Keratinocyte (primary cell): ENCODE measurements at regions not wholly inside any gene's neighbourhood (a gene's known extent, or its start where the extent isn't known, plus 50 kb on each side); places are given as distances from the start of the nearest gene placed in this dataset.

Experiments
- DNase-seq: peaks from one replicate; pipeline ENCODE4 v3.0.0-alpha.2; 2011; ENCODE audit warnings: low read depth, missing footprints, low spot score
- FAIRE-seq: peaks from 2 replicates; lab custom pipeline; 2011; peaks lifted over from hg19 to GRCh38; lab: Jason Lieb, UNC
- H2AFZ ChIP-seq: 2 replicates; pipeline ENCODE4 v1.6.0; 2012; ENCODE audit warnings: low read length, control low read depth, inconsistent platforms; ENCODE audit not compliant: control insufficient read depth
- H3K27ac ChIP-seq: 2 replicates; pipeline ENCODE4 v1.5.1; 2011; ENCODE audit warnings: low read length; ENCODE audit not compliant: control insufficient read depth, insufficient read depth
- H3K27me3 ChIP-seq: 3 replicates; pipeline ENCODE4 v1.6.0; 2011; ENCODE audit warnings: low read length; ENCODE audit not compliant: control insufficient read depth, insufficient read depth; ENCODE audit errors: extremely low read depth
- H3K36me3 ChIP-seq, 2 experiments: 2 replicates in 1 of 2; 3 replicates in 1 of 2; pipeline ENCODE4 v1.5.1; 2011; ENCODE audit warnings: low read length in 2 of 2, mild to moderate bottlenecking in 1 of 2; ENCODE audit not compliant: control insufficient read depth in 2 of 2, insufficient read depth in 2 of 2; ENCODE audit errors: extremely low read depth in 1 of 2
- H3K4me1 ChIP-seq: 3 replicates; pipeline ENCODE4 v1.5.1; 2011; ENCODE audit warnings: low read length; ENCODE audit not compliant: control insufficient read depth, insufficient read depth; ENCODE audit errors: extremely low read depth
- H3K4me2 ChIP-seq: 3 replicates; pipeline ENCODE4 v1.6.0; 2011; ENCODE audit warnings: low read depth, low read length; ENCODE audit not compliant: control insufficient read depth, insufficient read depth; ENCODE audit errors: extremely low read depth
- H3K4me3 ChIP-seq, 3 experiments: fragments of 200-600 bp in 1 of 3; sonication (generic) in 1 of 3; 2 replicates in 2 of 3; 3 replicates in 1 of 3; pipeline ENCODE4 v1.5.1; 2011 to 2016; ENCODE audit warnings: low read length in 3 of 3, mild to moderate bottlenecking in 3 of 3, control low read depth in 2 of 3, inconsistent platforms in 1 of 3, low read depth in 1 of 3, mixed read lengths in 1 of 3, mixed run types in 1 of 3, moderate library complexity in 1 of 3; ENCODE audit not compliant: control insufficient read depth in 2 of 3, insufficient read depth in 2 of 3; ENCODE audit errors: extremely low read depth in 1 of 3
- H3K79me2 ChIP-seq: 2 replicates; pipeline ENCODE4 v1.6.0; 2012; ENCODE audit warnings: low read length; ENCODE audit not compliant: control insufficient read depth, insufficient read depth
- H3K9ac ChIP-seq: 3 replicates; pipeline ENCODE4 v1.6.0; 2011; ENCODE audit warnings: low read length; ENCODE audit not compliant: control insufficient read depth, insufficient read depth; ENCODE audit errors: extremely low read depth
- H3K9me1 ChIP-seq: 3 replicates; pipeline ENCODE4 v1.6.0; 2011; ENCODE audit warnings: low read length; ENCODE audit not compliant: control insufficient read depth, insufficient read depth; ENCODE audit errors: extremely low read depth
- H3K9me3 ChIP-seq: 2 replicates; pipeline ENCODE4 v1.5.1; 2012; ENCODE audit warnings: low read depth, low read length; ENCODE audit not compliant: control insufficient read depth
- H4K20me1 ChIP-seq: 3 replicates; pipeline ENCODE4 v1.6.0; 2011; ENCODE audit warnings: low read length; ENCODE audit not compliant: control insufficient read depth, insufficient read depth; ENCODE audit errors: extremely low read depth
- CTCF ChIP-seq, 3 experiments: IDR thresholded peaks in 1 of 3; conservative IDR thresholded peaks in 1 of 3; optimal IDR thresholded peaks in 1 of 3; 2 replicates in 2 of 3; 3 replicates in 1 of 3; pipeline versions ENCODE3 to v1.5.1; 2011; ENCODE audit warnings: low read length in 3 of 3, mild to moderate bottlenecking in 3 of 3, moderate library complexity in 2 of 3, control low read depth in 1 of 3, inconsistent platforms in 1 of 3; ENCODE audit not compliant: insufficient read depth in 2 of 3; ENCODE audit errors: extremely low read depth in 1 of 3
- EZH2 ChIP-seq: IDR thresholded peaks from one replicate; pipeline ENCODE4 v1.6.1; 2012; ENCODE audit warnings: inconsistent platforms, mild to moderate bottlenecking, low read length, moderate library complexity
- dilution Hi-C: fragments of 300-500 bp; cut with MboI; formaldehyde crosslinking; loops from one replicate; pipeline ENCODE4 v1.7.0; 2020; ENCODE audit warnings: low sequenced_read_pairs; ENCODE audit not compliant: extremely low pct_ligation_motif_present

- peaks cover 17% of the 10 kb centered on the region for H3K4me1 ChIP-seq
- no peak overlapping the region for H2AFZ ChIP-seq
- no peak overlapping the region for H3K27ac ChIP-seq
- no peak overlapping the region for H3K4me2 ChIP-seq
- no peak overlapping the region for H3K4me3 ChIP-seq
- H3K9ac ChIP-seq = no peak overlapping the region
- H4K20me1 ChIP-seq = no peaks in the 10 kb centered on the region
- H3K9me1 ChIP-seq = no peaks in the 10 kb centered on the region
- DNase-seq (no peak), FAIRE-seq (no peak)
- no peak for TF ChIP-seq CTCF (optimal IDR thresholded peaks at IDR 0.05 in 1 of 3, IDR thresholded peaks at IDR 0.05 in 1 of 3, conservative IDR thresholded peaks at IDR 0.05 in 1 of 3; ENCODE audit: extremely low read depth in 1 of 3, insufficient read depth in 2 of 3, low read length in 3 of 3)
- TF ChIP-seq EZH2 = no peak
- dilution Hi-C loops = no loop called here
- H3K79me2 ChIP-seq = no peaks in the 10 kb centered on the region
- H3K36me3 ChIP-seq = no peaks in the 10 kb centered on the region
- no peaks in the 10 kb centered on the region for H3K27me3 ChIP-seq
- no peaks in the 10 kb centered on the region for H3K9me3 ChIP-seq
Measured at GRCh38 chr1:244328476-244328875, 123.2 kb downstream of the ADSS2 start.

- Histone ChIP-seq H3K79me2 (no peaks in the 10 kb centered on the region), H3K27me3 (no peaks in the 10 kb centered on the region), H3K9me3 (no peaks in the 10 kb centered on the region), H3K9me1 (no peaks in the 10 kb centered on the region), H3K4me2 (no peak overlapping the region), H4K20me1 (no peaks in the 10 kb centered on the region), H3K9ac (no peak overlapping the region), H3K4me1 (peaks cover 16% of the 10 kb centered on the region), H2AFZ (no peak overlapping the region), H3K4me3 (no peak overlapping the region), H3K27ac (no peak overlapping the region), H3K36me3 (no peaks in the 10 kb centered on the region)
- dilution Hi-C loops = no loop called here
- TF ChIP-seq EZH2 = no peak
- TF ChIP-seq CTCF (optimal IDR thresholded peaks at IDR 0.05 in 1 of 3, IDR thresholded peaks at IDR 0.05 in 1 of 3, conservative IDR thresholded peaks at IDR 0.05 in 1 of 3; ENCODE audit: extremely low read depth in 1 of 3, insufficient read depth in 2 of 3, low read length in 3 of 3) = no peak
- FAIRE-seq (no peak), DNase-seq (peak; percentile 40)
Measured at GRCh38 chr1:244329591-244330317, 122.0 kb downstream of the ADSS2 start.
